NCI-H2171 treated with DMSO at 0.1 percent for 48 hours (cell line): ENCODE measurements at regions not wholly inside any gene's neighbourhood (a gene's known extent, or its start where the extent isn't known, plus 50 kb on each side); places are given as distances from the start of the nearest gene placed in this dataset.

ENCODE experiments used
- DNase-seq: peaks from one replicate; lab custom pipeline; 2025; lab: John Stamatoyannopoulos, UW

- DNase-seq, result peak; percentile 31
These were observed 182.0 kb upstream of the LINC00305 start for GRCh38 chr18:64330931-64331330.

GRCh38 chr18:64330161-64330560, 181.3 kb upstream of the LINC00305 start:
- no peak for DNase-seq

- DNase-seq, result no peak
These were observed 173.3 kb upstream of the LINC00305 start for GRCh38 chr18:64322189-64322588.

GRCh38 chr18:64318547-64318946, 169.7 kb upstream of the LINC00305 start:
- no peak for DNase-seq

GRCh38 chr18:64311859-64312258, 163.0 kb upstream of the LINC00305 start:
- DNase-seq, result no peak

GRCh38 chr18:64295839-64296238, 147.0 kb upstream of the LINC00305 start:
- no peak for DNase-seq

GRCh38 chr18:64294967-64295366, 146.1 kb upstream of the LINC00305 start:
- DNase-seq, result no peak

- no peak for DNase-seq
These were observed 139.5 kb upstream of the LINC00305 start for GRCh38 chr18:64288432-64288831.

- no peak for DNase-seq
These were observed 139.0 kb upstream of the LINC00305 start for GRCh38 chr18:64287926-64288325.

- no peak for DNase-seq
These were observed 134.2 kb upstream of the LINC00305 start for GRCh38 chr18:64283059-64283458.

- no peak for DNase-seq
These were observed 129.1 kb upstream of the LINC00305 start for GRCh38 chr18:64278026-64278425.

GRCh38 chr18:64276311-64277090, 127.6 kb upstream of the LINC00305 start:
- DNase-seq, result no peak

- DNase-seq, result no peak
These were observed 126.9 kb upstream of the LINC00305 start for GRCh38 chr18:64275593-64276300.

GRCh38 chr18:64273724-64274123, 124.8 kb upstream of the LINC00305 start:
- DNase-seq, result no peak

GRCh38 chr18:64271975-64272659, 123.2 kb upstream of the LINC00305 start:
- no peak for DNase-seq

- peak; percentile 25 for DNase-seq
These were observed 122.4 kb upstream of the LINC00305 start for GRCh38 chr18:64271246-64271645.

- no peak for DNase-seq
These were observed 121.7 kb upstream of the LINC00305 start for GRCh38 chr18:64270608-64271007.

GRCh38 chr18:64270121-64270520, 121.2 kb upstream of the LINC00305 start:
- DNase-seq, result peak; percentile 25

GRCh38 chr18:64264171-64264570, 115.3 kb upstream of the LINC00305 start:
- DNase-seq, result no peak

- no peak for DNase-seq
These were observed 111.9 kb upstream of the LINC00305 start for GRCh38 chr18:64260810-64261209.

- no peak for DNase-seq
These were observed 111.0 kb upstream of the LINC00305 start for GRCh38 chr18:64259871-64260270.

GRCh38 chr18:64258111-64258650, 109.3 kb upstream of the LINC00305 start:
- no peak for DNase-seq
